Gastrocnemius medialis (tissue), 4 donors: ENCODE measurements at regions not wholly inside any gene's neighbourhood (a gene's known extent, or its start where the extent isn't known, plus 50 kb on each side); places are given as distances from the start of the nearest gene placed in this dataset.

Experiments
- CTCF ChIP-seq, 5 experiments: fragments of 450-650 bp in 3 of 5; fragments of 200-600 bp in 2 of 5; sonication (generic) in 2 of 5; IDR thresholded peaks in 4 of 5; conservative IDR thresholded peaks in 1 of 5; 1 replicate in 4 of 5; 2 replicates in 1 of 5; pipeline ENCODE4 v1.5.1; 2016 to 2019; ENCODE audit warnings: antibody characterized with exemption in 5 of 5, mild to moderate bottlenecking in 3 of 5, moderate library complexity in 3 of 5
- POLR2A ChIP-seq, 2 donors: fragments of 450-650 bp; IDR thresholded peaks; one replicate each; pipeline ENCODE4 v1.6.1; 2017; ENCODE audit warnings: antibody characterized with exemption in 2 of 2, mild to moderate bottlenecking in 2 of 2, moderate library complexity in 2 of 2

- TF ChIP-seq CTCF (IDR thresholded peaks at IDR 0.05 in 4 of 5, conservative IDR thresholded peaks at IDR 0.05 in 1 of 5), result no peak
- TF ChIP-seq POLR2A (IDR thresholded peaks at IDR 0.05), result no peak
Observed at GRCh38 chrX:147680251-147680650, 231.5 kb upstream of the FMR1 start.
